ENCODE measurements at regions not wholly inside any gene's neighbourhood (a gene's known extent, or its start where the extent isn't known, plus 50 kb on each side); places are given as distances from the start of the nearest gene placed in this dataset.
"Not testable (repeated sequence)": the region's sequence is repeated elsewhere in the genome, so short reads cannot be mapped to it uniquely, and the experiment has no call there.

DNA sequence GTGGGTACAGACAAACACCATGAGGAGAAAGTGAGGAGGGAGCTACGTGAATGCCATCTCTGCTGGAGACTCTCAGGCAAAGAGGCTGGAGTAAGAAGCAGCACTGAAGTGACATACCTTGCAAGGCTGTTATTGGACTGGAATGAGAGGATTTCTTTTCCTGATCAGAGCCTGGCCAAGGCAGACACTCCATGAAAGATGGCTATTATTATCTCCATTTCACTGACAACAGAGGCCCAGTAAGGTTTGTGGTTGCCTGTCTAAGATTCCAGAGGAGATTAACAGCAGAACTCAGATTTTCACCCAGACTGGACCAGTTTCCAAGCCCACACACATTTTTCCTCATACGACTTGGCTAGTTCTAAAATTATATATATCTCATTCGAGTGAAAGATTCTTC is 162.0 kb upstream of the EOLA2 start:
- DNase-seq (no peak), FAIRE-seq (no peak)
- H3K4me3 ChIP-seq (ENCODE audit: low read depth in 1 of 3, low read length in 3 of 3) = no peak overlapping the region
- H3K36me3 ChIP-seq (ENCODE audit: control insufficient read depth in 3 of 3, insufficient read depth in 2 of 3, low read depth in 1 of 3, low read length in 3 of 3) = no peaks in the 10 kb centered on the region
- 71 to 77% (median 72%) methylated on average over 3 of the region's 3 CpGs for WGBS, 3 donors
- no peaks in the 10 kb centered on the region for H3K4me1 ChIP-seq (ENCODE audit: control insufficient read depth in 3 of 3, insufficient read depth in 2 of 3, low read depth in 1 of 3, low read length in 2 of 3)
- H3K27me3 ChIP-seq (ENCODE audit: control insufficient read depth in 3 of 3, insufficient read depth in 3 of 3, low read length in 3 of 3) = no peaks in the 10 kb centered on the region
- no peak overlapping the region for H3K27ac ChIP-seq (ENCODE audit: low read depth in 1 of 3, low read length in 2 of 3)
- no peaks in the 10 kb centered on the region for H3K9me3 ChIP-seq (ENCODE audit: control insufficient read depth in 2 of 2, insufficient read depth in 1 of 2, low read depth in 1 of 2, low read length in 1 of 2)

DNA sequence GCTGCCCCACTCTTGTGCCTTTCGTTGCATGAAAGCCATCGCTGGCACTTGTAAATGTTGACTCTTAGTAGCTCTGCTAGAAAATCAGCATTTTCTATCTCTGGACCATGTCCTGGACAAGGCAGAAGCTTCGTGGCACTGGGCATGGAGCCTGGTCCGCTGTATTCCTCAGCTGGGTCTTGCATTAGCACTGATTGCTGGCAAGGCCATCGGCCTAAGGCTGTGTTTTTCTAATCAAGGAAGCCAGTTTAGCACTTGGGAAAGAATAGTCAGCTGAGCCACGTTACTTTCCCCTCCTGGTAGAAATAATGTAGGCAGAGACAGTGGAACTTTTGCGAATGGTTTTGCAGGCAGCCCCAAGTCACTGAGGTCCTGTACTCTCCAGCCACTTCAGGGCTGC is 180.2 kb upstream of the EOLA2 start:
- H3K27me3 ChIP-seq (ENCODE audit: control insufficient read depth in 3 of 3, insufficient read depth in 3 of 3, low read length in 3 of 3) = no peaks in the 10 kb centered on the region
- FAIRE-seq (no peak), DNase-seq (no peak)
- 64 to 89% (median 82%) methylated on average over 7 of the region's 7 CpGs for WGBS, 3 donors
- H3K4me3 ChIP-seq (ENCODE audit: low read depth in 1 of 3, low read length in 3 of 3) = no peak overlapping the region
- H3K4me1 ChIP-seq (ENCODE audit: control insufficient read depth in 3 of 3, insufficient read depth in 2 of 3, low read depth in 1 of 3, low read length in 2 of 3) = no peaks in the 10 kb centered on the region
- H3K36me3 ChIP-seq (ENCODE audit: control insufficient read depth in 3 of 3, insufficient read depth in 2 of 3, low read depth in 1 of 3, low read length in 3 of 3) = no peaks in the 10 kb centered on the region
- H3K27ac ChIP-seq (ENCODE audit: low read depth in 1 of 3, low read length in 2 of 3) = no peak overlapping the region
- H3K9me3 ChIP-seq (ENCODE audit: control insufficient read depth in 2 of 2, insufficient read depth in 1 of 2, low read depth in 1 of 2, low read length in 1 of 2) = no peaks in the 10 kb centered on the region

GRCh38 chrX:150119323-150119722 is 181.0 kb upstream of the EOLA2 start:
- whole genome bisulfite sequencing, 3 donors = 46 to 73% (median 51%) methylated on average over 2 of the region's 2 CpGs
- DNase-seq (no peak), FAIRE-seq (no peak)
- no peaks in the 10 kb centered on the region for H3K27me3 ChIP-seq (ENCODE audit: control insufficient read depth in 3 of 3, insufficient read depth in 3 of 3, low read length in 3 of 3)
- H3K27ac ChIP-seq (ENCODE audit: low read depth in 1 of 3, low read length in 2 of 3) = no peak overlapping the region
- H3K4me1 ChIP-seq (ENCODE audit: control insufficient read depth in 3 of 3, insufficient read depth in 2 of 3, low read depth in 1 of 3, low read length in 2 of 3) = no peaks in the 10 kb centered on the region
- H3K4me3 ChIP-seq (ENCODE audit: low read depth in 1 of 3, low read length in 3 of 3) = no peak overlapping the region
- H3K36me3 ChIP-seq (ENCODE audit: control insufficient read depth in 3 of 3, insufficient read depth in 2 of 3, low read depth in 1 of 3, low read length in 3 of 3) = no peaks in the 10 kb centered on the region
- no peaks in the 10 kb centered on the region for H3K9me3 ChIP-seq (ENCODE audit: control insufficient read depth in 2 of 2, insufficient read depth in 1 of 2, low read depth in 1 of 2, low read length in 1 of 2)

GRCh38 chrX:150125045-150125444 is 186.8 kb upstream of the EOLA2 start:
- not testable (repeated sequence) for DNase-seq; FAIRE-seq; H3K4me3 ChIP-seq (ENCODE audit: low read depth in 1 of 3, low read length in 3 of 3); H3K27ac ChIP-seq (ENCODE audit: low read depth in 1 of 3, low read length in 2 of 3); H3K36me3 ChIP-seq (ENCODE audit: control insufficient read depth in 3 of 3, insufficient read depth in 2 of 3, low read depth in 1 of 3, low read length in 3 of 3); H3K27me3 ChIP-seq (ENCODE audit: control insufficient read depth in 3 of 3, insufficient read depth in 3 of 3, low read length in 3 of 3); H3K9me3 ChIP-seq (ENCODE audit: control insufficient read depth in 2 of 2, insufficient read depth in 1 of 2, low read depth in 1 of 2, low read length in 1 of 2); H3K4me1 ChIP-seq (ENCODE audit: control insufficient read depth in 3 of 3, insufficient read depth in 2 of 3, low read depth in 1 of 3, low read length in 2 of 3)
- WGBS, 3 donors = 78 to 92% (median 86%) methylated on average over 2 of the region's 2 CpGs

- Histone ChIP-seq H3K9me3 (ENCODE audit: control insufficient read depth in 2 of 2, insufficient read depth in 1 of 2, low read depth in 1 of 2, low read length in 1 of 2) (no peaks in the 10 kb centered on the region), H3K27ac (ENCODE audit: low read depth in 1 of 3, low read length in 2 of 3) (no peak overlapping the region), H3K27me3 (ENCODE audit: control insufficient read depth in 3 of 3, insufficient read depth in 3 of 3, low read length in 3 of 3) (no peaks in the 10 kb centered on the region), H3K4me3 (ENCODE audit: low read depth in 1 of 3, low read length in 3 of 3) (no peak overlapping the region), H3K4me1 (ENCODE audit: control insufficient read depth in 3 of 3, insufficient read depth in 2 of 3, low read depth in 1 of 3, low read length in 2 of 3) (no peaks in the 10 kb centered on the region), H3K36me3 (ENCODE audit: control insufficient read depth in 3 of 3, insufficient read depth in 2 of 3, low read depth in 1 of 3, low read length in 3 of 3) (no peaks in the 10 kb centered on the region)
- FAIRE-seq = no peak
- 61 to 85% (median 77%) methylated on average over 3 of the region's 3 CpGs for WGBS, 3 donors
- no peak for DNase-seq
Observed at GRCh38 chrX:150127216-150127615, 188.9 kb upstream of the EOLA2 start.

GRCh38 chrX:150143721-150144440 is 205.6 kb upstream of the EOLA2 start:
- Histone ChIP-seq H3K27me3 (ENCODE audit: control insufficient read depth in 3 of 3, insufficient read depth in 3 of 3, low read length in 3 of 3) (no peaks in the 10 kb centered on the region), H3K36me3 (ENCODE audit: control insufficient read depth in 3 of 3, insufficient read depth in 2 of 3, low read depth in 1 of 3, low read length in 3 of 3) (no peaks in the 10 kb centered on the region), H3K4me3 (ENCODE audit: low read depth in 1 of 3, low read length in 3 of 3) (no peak overlapping the region), H3K9me3 (ENCODE audit: control insufficient read depth in 2 of 2, insufficient read depth in 1 of 2, low read depth in 1 of 2, low read length in 1 of 2) (no peaks in the 10 kb centered on the region), H3K27ac (ENCODE audit: low read depth in 1 of 3, low read length in 2 of 3) (no peak overlapping the region), H3K4me1 (ENCODE audit: control insufficient read depth in 3 of 3, insufficient read depth in 2 of 3, low read depth in 1 of 3, low read length in 2 of 3) (no peaks in the 10 kb centered on the region)
- DNase-seq (no peak), FAIRE-seq (no peak)
- 56 to 76% (median 71%) methylated on average over 4 of the region's 4 CpGs for WGBS, 3 donors

- 89 to 90% (median 89%) methylated on average over 1 of the region's 1 CpG for WGBS, 3 donors
Observed at GRCh38 chrX:150146271-150146896, 208.1 kb upstream of the EOLA2 start.

DNA sequence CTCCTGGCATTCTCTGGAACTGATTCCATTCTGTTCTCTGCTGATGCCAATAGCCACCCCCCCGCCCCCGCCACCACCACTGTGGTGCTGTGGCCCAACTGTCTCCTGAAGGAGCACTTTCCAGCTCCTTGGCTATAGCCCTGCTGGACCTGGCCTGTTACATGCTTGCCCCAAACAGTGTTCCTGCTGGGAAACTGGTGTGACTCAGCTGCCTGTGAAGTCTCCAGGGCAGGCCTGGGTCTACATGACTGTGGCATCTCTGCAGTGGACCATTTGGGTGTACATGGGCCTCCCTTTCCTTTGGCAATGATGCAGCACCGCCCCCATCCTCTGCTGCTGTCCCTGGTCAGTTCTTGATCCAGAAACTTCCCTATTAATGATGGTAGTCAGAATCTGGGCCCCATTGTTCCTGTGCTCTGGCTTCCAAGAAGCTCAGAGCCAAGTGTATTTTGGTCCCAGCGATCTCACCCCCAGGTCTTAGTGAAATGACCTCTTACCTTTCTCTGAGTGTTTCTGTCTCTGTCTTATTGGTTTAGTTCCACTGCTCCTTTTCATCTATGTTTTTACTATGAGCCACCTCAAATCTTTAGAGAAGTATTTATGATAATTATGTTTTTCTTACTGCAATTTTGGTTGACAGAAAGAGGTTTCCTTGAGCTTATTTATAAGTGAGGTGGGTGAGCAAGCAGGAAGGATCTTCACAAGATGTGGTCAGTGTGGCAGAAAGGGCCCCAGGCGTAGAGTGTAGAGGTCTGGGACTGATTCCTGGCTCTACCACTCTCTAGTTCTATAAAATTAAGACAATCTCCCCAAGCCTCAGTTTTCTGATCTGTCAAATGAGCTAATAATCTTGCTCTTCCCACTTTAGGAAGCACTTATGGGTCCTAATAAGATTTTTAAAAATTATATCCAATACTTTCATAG is 210.7 kb upstream of the EOLA2 start:
- no peaks in the 10 kb centered on the region for H3K36me3 ChIP-seq (ENCODE audit: control insufficient read depth in 3 of 3, insufficient read depth in 2 of 3, low read depth in 1 of 3, low read length in 3 of 3)
- DNase-seq = no peak
- no peaks in the 10 kb centered on the region for H3K9me3 ChIP-seq (ENCODE audit: control insufficient read depth in 2 of 2, insufficient read depth in 1 of 2, low read depth in 1 of 2, low read length in 1 of 2)
- no peak for FAIRE-seq
- no peak overlapping the region for H3K27ac ChIP-seq (ENCODE audit: low read depth in 1 of 3, low read length in 2 of 3)
- no peaks in the 10 kb centered on the region for H3K4me1 ChIP-seq (ENCODE audit: control insufficient read depth in 3 of 3, insufficient read depth in 2 of 3, low read depth in 1 of 3, low read length in 2 of 3)
- H3K4me3 ChIP-seq (ENCODE audit: low read depth in 1 of 3, low read length in 3 of 3) = no peak overlapping the region
- WGBS, 3 donors = 51 to 71% (median 67%) methylated on average over 5 of the region's 5 CpGs
- H3K27me3 ChIP-seq (ENCODE audit: control insufficient read depth in 3 of 3, insufficient read depth in 3 of 3, low read length in 3 of 3) = no peaks in the 10 kb centered on the region

More at GRCh38 chrX:150146271-150146896, 208.1 kb upstream of the EOLA2 start:
- H3K4me3 ChIP-seq (ENCODE audit: low read depth in 1 of 3, low read length in 3 of 3) = no peak overlapping the region
- H3K27me3 ChIP-seq (ENCODE audit: control insufficient read depth in 3 of 3, insufficient read depth in 3 of 3, low read length in 3 of 3) = no peaks in the 10 kb centered on the region
- no peaks in the 10 kb centered on the region for H3K36me3 ChIP-seq (ENCODE audit: control insufficient read depth in 3 of 3, insufficient read depth in 2 of 3, low read depth in 1 of 3, low read length in 3 of 3)
- no peaks in the 10 kb centered on the region for H3K4me1 ChIP-seq (ENCODE audit: control insufficient read depth in 3 of 3, insufficient read depth in 2 of 3, low read depth in 1 of 3, low read length in 2 of 3)
- no peaks in the 10 kb centered on the region for H3K9me3 ChIP-seq (ENCODE audit: control insufficient read depth in 2 of 2, insufficient read depth in 1 of 2, low read depth in 1 of 2, low read length in 1 of 2)
- H3K27ac ChIP-seq (ENCODE audit: low read depth in 1 of 3, low read length in 2 of 3) = no peak overlapping the region
- DNase-seq = no peak
- no peak for FAIRE-seq

Data from small intestine (tissue), 7 donors.